ENCODE measurements at regions not wholly inside any gene's neighbourhood (a gene's known extent, or its start where the extent isn't known, plus 50 kb on each side); places are given as distances from the start of the nearest gene placed in this dataset.

GRCh38 chr18:57915248-57915647, 112.1 kb upstream of the ATP8B1 start:
- H3K4ac ChIP-seq (ENCODE audit: low read depth, low read length) = no peak overlapping the region
- no peak overlapping the region for H4K91ac ChIP-seq (ENCODE audit: insufficient read length, low read depth, low read length)
- H3K18ac ChIP-seq (ENCODE audit: insufficient read length, low read depth, low read length) = no peak overlapping the region
- H2BK12ac ChIP-seq (ENCODE audit: insufficient read length, low read depth, low read length) = no peak overlapping the region
- WGBS (ENCODE audit: extremely low coverage, insufficient read length, low lambda C conversion rate) = no CpG with 5 or more reads among the region's 2 CpGs
- H2BK15ac ChIP-seq (ENCODE audit: low read depth, low read length) = no peak overlapping the region
- H4K20me1 ChIP-seq (ENCODE audit: control insufficient read depth, insufficient read depth, insufficient read length) = no peaks in the 10 kb centered on the region
- TF ChIP-seq, protein P1, sequence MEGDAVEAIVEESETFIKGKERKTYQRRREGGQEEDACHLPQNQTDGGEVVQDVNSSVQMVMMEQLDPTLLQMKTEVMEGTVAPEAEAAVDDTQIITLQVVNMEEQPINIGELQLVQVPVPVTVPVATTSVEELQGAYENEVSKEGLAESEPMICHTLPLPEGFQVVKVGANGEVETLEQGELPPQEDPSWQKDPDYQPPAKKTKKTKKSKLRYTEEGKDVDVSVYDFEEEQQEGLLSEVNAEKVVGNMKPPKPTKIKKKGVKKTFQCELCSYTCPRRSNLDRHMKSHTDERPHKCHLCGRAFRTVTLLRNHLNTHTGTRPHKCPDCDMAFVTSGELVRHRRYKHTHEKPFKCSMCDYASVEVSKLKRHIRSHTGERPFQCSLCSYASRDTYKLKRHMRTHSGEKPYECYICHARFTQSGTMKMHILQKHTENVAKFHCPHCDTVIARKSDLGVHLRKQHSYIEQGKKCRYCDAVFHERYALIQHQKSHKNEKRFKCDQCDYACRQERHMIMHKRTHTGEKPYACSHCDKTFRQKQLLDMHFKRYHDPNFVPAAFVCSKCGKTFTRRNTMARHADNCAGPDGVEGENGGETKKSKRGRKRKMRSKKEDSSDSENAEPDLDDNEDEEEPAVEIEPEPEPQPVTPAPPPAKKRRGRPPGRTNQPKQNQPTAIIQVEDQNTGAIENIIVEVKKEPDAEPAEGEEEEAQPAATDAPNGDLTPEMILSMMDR (conservative IDR thresholded peaks at IDR 0.05) = no peak
- H3K23ac ChIP-seq (ENCODE audit: insufficient read length, low read depth, low read length) = no peak overlapping the region
- Mint-ChIP-seq H3K4me1 (peaks cover 11 to 13% of the 10 kb centered on the region in 2 experiments), H3K27ac (no peak overlapping the region), H3K36me3 (ENCODE audit: insufficient read depth in 1 of 3, low read depth in 3 of 3) (no peaks in the 10 kb centered on the region; a peak in 1 of 7 replicates), H3K27me3 (ENCODE audit: low read depth) (peaks cover 2% of the 10 kb centered on the region), H3K4me3 (no peak overlapping the region), H3K9me3 (no peaks in the 10 kb centered on the region)
- H3K9ac ChIP-seq (ENCODE audit: extremely low read depth, insufficient read length, low read length) = no peak overlapping the region
- H3K9me3 ChIP-seq (ENCODE audit: control insufficient read depth, low read depth, low read length) = no peaks in the 10 kb centered on the region
- H2BK5ac ChIP-seq (ENCODE audit: insufficient read length, low read length) = no peak overlapping the region
- H3T11ph ChIP-seq (ENCODE audit: low read length) = no peak overlapping the region
- DNase-seq = no peak
- H2BK120ac ChIP-seq (ENCODE audit: low read depth, low read length, poor library complexity, severe bottlenecking) = no peak overlapping the region
- H2AFZ ChIP-seq (ENCODE audit: low read length) = no peak overlapping the region
- H3K14ac ChIP-seq (ENCODE audit: insufficient read depth, low read length) = no peak overlapping the region
- H3K27ac ChIP-seq (ENCODE audit: insufficient read length, low read depth, low read length) = no peak overlapping the region
- H4K5ac ChIP-seq (ENCODE audit: insufficient read length, low read depth, low read length) = no peak overlapping the region
- H3K4me2 ChIP-seq (ENCODE audit: insufficient read depth, insufficient read length, low read length) = no peak overlapping the region
- H3K79me2 ChIP-seq (ENCODE audit: insufficient read depth, low read length) = no peaks in the 10 kb centered on the region
- no peaks in the 10 kb centered on the region for H3K79me1 ChIP-seq (ENCODE audit: insufficient read depth, low read depth, low read length, poor library complexity, severe bottlenecking)
- H3K4me1 ChIP-seq (ENCODE audit: insufficient read depth, low read length) = no peaks in the 10 kb centered on the region
- H3K56ac ChIP-seq (ENCODE audit: insufficient read length, low read depth, low read length) = no peak overlapping the region
- no peak overlapping the region for H4K8ac ChIP-seq (replicated peaks; ENCODE audit: insufficient read length, low read depth, low read length)
- H2AK5ac ChIP-seq (ENCODE audit: insufficient read length, low read length) = no peak overlapping the region
- no peaks in the 10 kb centered on the region for H3K27me3 ChIP-seq (ENCODE audit: insufficient read depth, low read length)
- H3K23me2 ChIP-seq (ENCODE audit: insufficient read length, low read depth, low read length, poor library complexity, severe bottlenecking) = no peaks in the 10 kb centered on the region
- H2BK20ac ChIP-seq (ENCODE audit: low read depth, low read length, poor library complexity, severe bottlenecking) = no peak overlapping the region

All from H9 (cell line).